ES-I3 (cell line): ENCODE measurements at regions not wholly inside any gene's neighbourhood (a gene's known extent, or its start where the extent isn't known, plus 50 kb on each side); places are given as distances from the start of the nearest gene placed in this dataset.

Experiments
- H3K36me3 ChIP-seq: 2 replicates; pipeline ENCODE4 v1.6.1; 2013; ENCODE audit warnings: mild to moderate bottlenecking, low read length, control low read depth, moderate library complexity; ENCODE audit not compliant: insufficient read depth
- H3K4me1 ChIP-seq: 2 replicates; pipeline ENCODE4 v1.6.1; 2013; ENCODE audit warnings: mild to moderate bottlenecking, control low read depth, low read length; ENCODE audit not compliant: insufficient read depth
- H3K9ac ChIP-seq: 2 replicates; pipeline ENCODE4 v1.6.1; 2013; ENCODE audit warnings: low read depth, mild to moderate bottlenecking, low read length, moderate library complexity
- H3K9me3 ChIP-seq: 2 replicates; pipeline ENCODE4 v1.6.1; 2013; ENCODE audit warnings: mild to moderate bottlenecking, low read length, moderate library complexity; ENCODE audit not compliant: control insufficient read depth, insufficient read depth

DNA sequence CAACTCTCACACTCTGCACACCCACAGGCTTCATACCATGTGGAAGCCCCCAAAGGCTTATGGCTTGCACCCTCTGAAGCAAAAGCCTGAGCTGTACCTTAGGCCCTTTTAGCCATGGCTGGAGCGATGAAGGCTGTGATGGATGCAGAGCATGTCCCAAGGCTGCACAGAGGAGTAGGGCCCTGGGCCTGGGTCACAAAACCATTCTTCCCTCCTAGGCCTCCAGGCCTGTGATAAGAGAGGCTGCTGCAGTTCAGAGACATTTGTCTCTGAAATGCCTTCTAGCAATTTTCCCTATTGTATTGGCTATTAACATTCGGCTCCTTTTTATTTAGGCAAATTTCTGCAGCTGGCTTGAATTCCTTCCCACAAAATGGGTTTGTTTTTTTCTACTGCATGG is 1707.7 kb downstream of the MRPL39 start:
- no peaks in the 10 kb centered on the region for H3K36me3 ChIP-seq
- 0 out of 2 replicates have a peak, but pooled peaks cover 3% of the 10 kb centered on the region for H3K9me3 ChIP-seq
- no peak overlapping the region for H3K9ac ChIP-seq
- H3K4me1 ChIP-seq = no peaks in the 10 kb centered on the region

DNA sequence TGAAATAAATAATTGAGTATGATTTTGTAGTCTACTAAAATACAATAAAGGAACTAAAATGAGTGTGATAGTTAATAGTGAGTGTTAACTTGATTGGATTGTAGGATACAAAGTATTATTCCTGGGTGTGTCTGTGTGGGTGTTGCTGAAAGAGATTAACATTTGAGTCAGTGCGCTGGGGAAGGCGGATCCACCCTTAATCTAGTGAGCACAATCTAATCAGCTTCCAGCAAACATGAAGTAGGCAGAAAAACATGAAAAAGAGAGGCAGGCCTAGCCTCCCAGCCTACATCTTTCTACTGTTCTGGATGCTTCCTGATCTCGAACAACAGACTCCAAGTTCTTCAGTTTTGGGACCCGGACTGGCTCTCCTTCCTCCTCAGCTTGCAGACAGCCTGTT is 1716.6 kb downstream of the MRPL39 start:
- H3K36me3 ChIP-seq = no peaks in the 10 kb centered on the region
- no peaks in the 10 kb centered on the region for H3K9me3 ChIP-seq
- H3K4me1 ChIP-seq = no peaks in the 10 kb centered on the region
- H3K9ac ChIP-seq = no peak overlapping the region

DNA sequence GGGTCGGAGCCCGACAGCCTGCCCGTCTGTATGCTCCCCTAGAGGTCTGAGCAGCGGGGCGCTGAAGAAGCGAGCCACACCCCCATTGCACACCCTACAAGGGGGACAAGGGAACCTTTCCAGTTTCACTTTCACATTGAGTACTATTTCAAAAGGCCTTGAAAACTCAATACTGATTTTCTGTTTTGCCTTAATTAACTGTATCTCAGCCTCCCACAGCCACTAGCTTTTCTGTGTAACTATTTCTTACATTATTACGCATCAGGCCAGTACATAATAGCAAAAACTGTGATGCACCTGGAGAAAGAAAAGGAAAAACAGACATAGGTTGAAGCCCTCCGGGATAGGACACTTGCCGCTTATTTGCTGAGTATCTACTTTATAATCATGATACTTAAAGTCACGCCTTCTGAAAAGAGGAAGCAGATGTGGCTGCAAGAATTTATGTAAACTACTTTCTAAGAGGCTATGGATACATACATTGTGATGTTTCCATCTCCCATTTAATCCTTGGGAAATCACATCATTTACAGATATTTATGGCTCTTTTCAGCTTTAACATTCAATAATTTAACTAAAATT is 1719.5 kb downstream of the MRPL39 start:
- Histone ChIP-seq H3K4me1 (no peaks in the 10 kb centered on the region), H3K9me3 (no peaks in the 10 kb centered on the region), H3K9ac (no peak overlapping the region), H3K36me3 (no peaks in the 10 kb centered on the region)

DNA sequence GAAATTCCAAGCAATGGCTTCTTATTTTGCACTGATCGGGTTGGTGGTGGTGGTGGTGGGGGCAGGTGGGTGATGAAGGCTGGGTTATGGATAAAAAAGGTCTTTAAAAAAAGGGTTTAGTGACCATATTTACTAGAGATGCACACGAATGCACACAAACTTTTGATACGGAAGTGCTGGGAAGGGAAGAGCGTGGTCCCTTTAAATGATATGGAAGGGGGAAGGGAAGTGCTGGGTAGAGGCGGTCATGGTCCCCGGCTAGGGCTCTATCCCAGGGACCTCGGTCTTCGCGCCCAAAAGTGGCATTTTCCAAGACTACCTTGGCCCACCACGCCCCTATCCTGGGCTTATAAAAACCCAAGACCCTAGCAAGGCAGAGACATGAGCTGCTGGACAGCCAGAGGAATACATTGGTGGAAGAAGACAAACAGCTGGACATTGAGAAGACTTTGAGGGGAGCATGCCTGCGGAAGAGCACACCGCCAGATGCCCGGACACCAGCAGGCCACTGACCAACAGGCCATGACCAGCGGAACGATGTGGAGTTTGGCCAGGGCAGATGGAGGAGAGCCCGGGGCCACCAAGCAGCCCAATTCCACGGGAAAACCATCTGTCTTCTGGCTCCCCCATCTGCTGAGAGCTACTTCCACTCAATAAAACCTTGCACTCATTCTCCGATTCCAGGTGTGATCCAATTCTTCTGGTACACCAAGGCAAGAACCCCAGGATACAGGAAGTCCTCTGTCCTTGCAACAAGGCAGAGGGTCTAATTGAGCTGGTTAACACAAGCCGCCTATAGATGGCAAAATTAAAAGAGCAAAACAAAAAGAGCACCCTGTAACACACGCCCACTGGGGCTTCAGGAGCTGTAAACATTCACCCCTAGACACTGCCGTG is 1720.2 kb downstream of the MRPL39 start:
- H3K9ac ChIP-seq = no peak overlapping the region
- H3K9me3 ChIP-seq = no peaks in the 10 kb centered on the region
- H3K4me1 ChIP-seq = no peaks in the 10 kb centered on the region
- no peaks in the 10 kb centered on the region for H3K36me3 ChIP-seq

DNA sequence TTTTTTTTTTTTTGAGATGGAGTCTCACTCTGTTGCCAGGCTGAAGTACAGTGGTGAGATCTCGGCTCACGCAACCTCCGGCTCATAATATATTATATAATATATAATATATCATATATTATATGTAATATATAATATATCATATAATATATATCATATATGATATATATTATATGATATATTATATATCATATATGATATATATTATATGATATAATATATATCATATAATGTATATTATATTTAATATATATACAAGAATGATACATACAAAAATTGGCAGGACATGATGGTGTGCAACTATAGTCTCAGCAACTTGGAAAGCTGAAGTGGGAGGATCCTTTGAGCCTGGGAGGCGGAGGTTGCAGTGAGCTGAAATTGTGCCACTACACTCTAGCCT is 1725.5 kb downstream of the MRPL39 start:
- no peaks in the 10 kb centered on the region for H3K36me3 ChIP-seq
- H3K9me3 ChIP-seq = no peaks in the 10 kb centered on the region
- no peaks in the 10 kb centered on the region for H3K4me1 ChIP-seq
- no peak overlapping the region for H3K9ac ChIP-seq

DNA sequence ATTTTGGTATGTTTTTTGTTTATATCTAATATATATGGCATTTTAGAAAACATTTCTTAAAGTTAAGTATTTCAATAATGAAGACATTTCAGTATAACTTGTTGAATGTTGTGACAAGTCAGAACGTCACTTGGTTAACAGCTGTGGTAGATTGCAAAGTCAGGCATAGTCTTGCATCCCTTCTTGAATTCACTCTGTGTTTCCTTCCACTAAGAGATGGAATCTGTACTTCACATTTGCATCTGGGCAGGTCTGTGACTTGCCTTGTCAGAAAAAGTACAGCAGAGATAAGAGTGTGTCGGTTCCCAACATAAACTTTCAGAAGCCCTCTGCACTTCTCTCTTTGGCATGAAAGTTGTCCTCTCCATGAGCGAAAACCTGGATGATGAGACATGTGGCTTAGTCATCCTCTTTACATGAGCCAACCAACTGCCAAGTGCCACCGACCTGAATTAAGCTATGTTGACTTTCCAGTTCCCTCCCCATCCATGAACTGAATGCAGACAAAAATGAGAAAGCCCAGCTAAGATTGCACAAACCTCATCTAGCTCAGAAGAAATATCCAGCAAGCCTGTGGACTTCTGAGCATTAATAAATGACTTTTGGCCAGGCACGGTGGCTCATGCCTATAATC is 1730.2 kb downstream of the MRPL39 start:
- no peaks in the 10 kb centered on the region for H3K36me3 ChIP-seq
- no peak overlapping the region for H3K9ac ChIP-seq
- H3K4me1 ChIP-seq = no peaks in the 10 kb centered on the region
- no peaks in the 10 kb centered on the region for H3K9me3 ChIP-seq

DNA sequence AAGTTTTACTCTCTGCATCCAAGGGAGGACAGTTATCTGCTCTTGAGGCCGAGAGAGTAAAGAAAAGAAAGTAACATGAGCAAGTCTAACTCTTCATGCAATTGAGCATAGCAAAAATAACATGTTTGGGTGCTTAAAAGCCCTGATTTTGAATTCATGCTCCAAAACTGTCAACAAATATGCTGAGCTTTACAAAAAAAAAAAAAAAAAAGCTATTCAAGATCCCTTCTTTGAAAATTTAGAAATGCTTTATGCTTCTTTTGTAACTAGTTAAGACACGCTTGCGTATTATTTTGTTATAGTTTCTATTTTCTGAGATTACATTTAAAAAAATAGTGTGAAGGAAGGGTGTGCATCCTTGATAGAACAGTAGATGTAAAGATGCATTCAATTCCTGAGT is 1733.0 kb downstream of the MRPL39 start:
- H3K9me3 ChIP-seq = no peaks in the 10 kb centered on the region
- H3K9ac ChIP-seq = no peak overlapping the region
- H3K4me1 ChIP-seq = no peaks in the 10 kb centered on the region
- H3K36me3 ChIP-seq = no peaks in the 10 kb centered on the region

DNA sequence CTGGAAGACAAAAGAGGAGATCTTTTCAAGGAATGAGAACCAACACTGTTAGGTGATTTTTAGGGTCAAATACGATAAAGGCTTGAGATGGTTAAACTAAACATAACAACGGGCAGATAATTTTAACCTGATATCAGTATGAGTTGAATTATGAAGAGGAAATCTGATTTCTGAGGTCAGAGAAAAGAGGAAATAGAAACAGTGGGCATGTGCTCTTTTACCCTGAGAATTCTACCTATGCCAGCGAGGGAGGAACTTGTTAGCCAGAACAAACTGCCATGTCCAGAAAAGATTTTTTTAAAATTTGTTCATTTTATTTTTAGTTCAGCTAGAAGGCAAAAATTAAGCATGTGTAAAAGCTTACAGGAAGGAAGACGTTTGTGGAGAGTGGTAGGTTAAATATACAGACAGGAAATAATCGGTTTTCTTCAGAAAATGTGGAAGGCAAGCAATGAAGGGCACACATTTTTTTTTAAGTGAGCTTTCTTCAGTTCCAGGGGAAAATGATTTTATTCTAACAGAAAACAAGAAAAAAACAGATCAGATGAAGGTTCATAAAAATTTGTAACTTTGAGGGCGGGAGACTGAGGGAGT is 1745.3 kb downstream of the MRPL39 start:
- Histone ChIP-seq H3K36me3 (no peaks in the 10 kb centered on the region), H3K4me1 (no peaks in the 10 kb centered on the region), H3K9ac (no peak overlapping the region), H3K9me3 (no peaks in the 10 kb centered on the region)

DNA sequence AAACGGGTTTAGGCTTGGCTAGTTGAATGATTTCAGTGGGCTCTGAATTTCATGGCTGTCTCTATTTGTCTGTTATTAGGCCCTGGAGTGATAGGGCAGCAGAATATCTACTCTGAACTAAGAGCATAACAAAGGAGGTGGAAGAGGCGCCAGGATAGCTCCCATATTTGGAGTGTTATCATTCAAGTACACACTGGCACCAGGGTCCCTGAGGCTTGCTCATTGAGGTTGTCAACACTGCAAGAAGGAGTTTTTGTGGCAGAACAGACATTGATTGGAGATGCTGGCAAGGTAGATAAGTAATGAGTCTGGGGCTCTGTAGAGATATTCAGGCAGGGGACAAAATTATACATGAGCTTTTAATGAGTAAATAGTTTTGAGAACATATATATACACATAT is 1748.4 kb downstream of the MRPL39 start:
- Histone ChIP-seq H3K9ac (no peak overlapping the region), H3K36me3 (no peaks in the 10 kb centered on the region), H3K4me1 (no peaks in the 10 kb centered on the region)

DNA sequence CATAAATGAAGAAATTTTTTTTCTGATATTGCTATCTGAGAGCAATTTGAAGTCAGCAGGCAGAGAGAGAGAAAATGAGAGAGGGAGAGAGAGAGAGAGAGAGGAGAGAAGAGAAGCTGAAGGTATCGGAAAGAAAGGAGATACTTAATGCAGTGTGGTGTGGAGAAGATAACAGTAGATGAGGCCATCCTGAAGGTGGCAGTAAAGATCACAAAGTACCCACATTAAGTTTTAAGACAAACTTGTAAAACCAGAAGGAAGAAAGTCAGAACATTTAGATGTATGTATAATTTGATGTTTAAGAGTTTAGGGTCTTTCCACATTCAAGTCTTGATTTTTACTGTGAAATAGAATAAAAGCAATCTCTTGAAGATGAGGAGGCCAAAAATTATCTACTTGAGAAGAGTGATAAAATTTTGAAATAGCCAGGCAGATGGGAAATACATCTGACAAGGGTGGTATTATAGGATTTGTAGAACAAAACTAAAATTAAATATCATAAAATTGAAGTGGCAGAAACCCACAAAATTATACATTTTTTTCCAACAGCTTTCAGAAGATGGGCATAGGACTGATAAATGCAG is 1753.4 kb downstream of the MRPL39 start:
- H3K4me1 ChIP-seq = no peaks in the 10 kb centered on the region
- H3K36me3 ChIP-seq = no peaks in the 10 kb centered on the region
- no peaks in the 10 kb centered on the region for H3K9me3 ChIP-seq
- H3K9ac ChIP-seq = no peak overlapping the region

More for the DNA sequence above, 1748.4 kb downstream of the MRPL39 start:
- H3K9me3 ChIP-seq = no peaks in the 10 kb centered on the region

DNA sequence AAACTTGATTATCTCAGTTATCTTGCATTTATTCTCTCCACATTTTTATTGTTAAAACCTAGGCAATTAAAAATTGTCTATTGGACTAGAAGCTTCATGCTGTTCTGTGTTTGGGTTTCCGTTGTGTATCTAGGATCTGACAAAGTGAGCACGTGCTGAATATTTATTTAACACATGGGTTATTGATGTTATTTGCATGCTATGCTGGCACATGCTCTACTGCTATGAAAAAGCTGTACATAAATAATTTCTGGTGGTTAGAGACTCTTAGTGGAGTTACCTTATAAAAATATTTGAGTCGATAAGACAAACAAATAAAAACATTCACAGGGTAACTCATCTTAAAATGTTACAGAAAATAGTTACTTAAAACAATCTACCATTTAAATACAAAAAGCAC is 1769.7 kb downstream of the MRPL39 start:
- no peaks in the 10 kb centered on the region for H3K9me3 ChIP-seq
- H3K9ac ChIP-seq = no peak overlapping the region
- no peaks in the 10 kb centered on the region for H3K4me1 ChIP-seq
- no peaks in the 10 kb centered on the region for H3K36me3 ChIP-seq

DNA sequence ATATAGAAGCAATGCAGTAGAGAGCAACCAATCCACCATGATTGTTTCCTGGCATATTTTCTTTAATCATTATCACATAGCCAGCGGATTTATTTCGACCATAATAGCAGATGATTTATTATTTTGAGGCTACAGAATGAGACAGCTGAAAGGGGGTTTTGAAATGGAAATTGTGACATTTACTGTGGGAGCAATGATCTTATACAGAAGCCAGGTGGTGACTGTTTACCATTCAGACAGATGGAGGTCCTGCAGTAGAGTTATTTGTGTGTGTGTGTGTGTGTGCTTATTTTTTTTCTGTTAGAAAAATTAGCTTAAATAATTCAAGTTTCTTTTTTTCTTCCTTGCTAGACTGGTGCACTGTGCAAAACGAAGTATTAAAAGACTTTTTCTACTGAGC is 1784.5 kb downstream of the MRPL39 start:
- no peak overlapping the region for H3K9ac ChIP-seq
- H3K9me3 ChIP-seq = no peaks in the 10 kb centered on the region
- H3K4me1 ChIP-seq = no peaks in the 10 kb centered on the region
- no peaks in the 10 kb centered on the region for H3K36me3 ChIP-seq

DNA sequence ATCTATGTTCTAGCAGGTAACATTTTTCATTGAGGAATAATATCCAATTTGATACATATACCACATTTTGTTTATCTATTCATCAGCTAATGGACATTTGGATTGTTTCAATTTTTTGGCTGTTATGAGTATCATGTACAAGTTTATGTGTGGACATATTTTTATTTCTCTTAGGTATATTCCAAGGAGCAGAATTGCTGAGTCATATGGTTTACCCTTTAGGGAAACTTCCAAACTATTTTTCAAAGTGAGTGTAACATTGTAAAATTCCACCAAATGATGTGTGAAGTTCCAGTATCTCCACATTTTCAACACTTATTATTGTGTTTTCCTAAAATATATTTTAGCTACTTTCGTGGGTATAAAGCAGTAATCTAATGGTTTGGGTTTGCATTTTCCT is 1789.9 kb downstream of the MRPL39 start:
- Histone ChIP-seq H3K4me1 (no peaks in the 10 kb centered on the region), H3K9me3 (no peaks in the 10 kb centered on the region), H3K9ac (no peak overlapping the region), H3K36me3 (no peaks in the 10 kb centered on the region)

DNA sequence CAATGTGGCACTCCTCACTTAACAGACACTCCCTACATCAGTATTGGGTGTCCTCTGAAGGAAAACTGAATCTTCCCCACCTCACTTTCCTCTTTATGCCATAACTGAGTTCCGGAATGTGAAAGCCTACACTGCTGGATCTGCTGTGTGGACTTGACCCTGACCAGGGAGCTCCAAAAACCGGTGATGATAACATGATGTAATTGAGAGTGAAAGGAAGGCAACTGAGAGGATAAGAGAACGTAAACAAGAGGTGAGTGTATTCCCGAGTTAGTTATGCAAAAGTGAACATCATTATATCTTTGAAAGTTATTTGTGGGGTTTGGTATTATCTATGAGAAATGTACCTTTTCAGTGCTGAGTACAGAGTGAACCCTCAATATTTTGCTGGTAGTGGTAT is 1794.8 kb downstream of the MRPL39 start:
- H3K4me1 ChIP-seq = no peaks in the 10 kb centered on the region
- no peaks in the 10 kb centered on the region for H3K9me3 ChIP-seq
- no peak overlapping the region for H3K9ac ChIP-seq
- H3K36me3 ChIP-seq = no peaks in the 10 kb centered on the region
